H1 (cell line): ENCODE measurements at regions not wholly inside any gene's neighbourhood (a gene's known extent, or its start where the extent isn't known, plus 50 kb on each side); places are given as distances from the start of the nearest gene placed in this dataset.
A peak's percentile ranks its signal among the peaks of the same experiment; 100 is the strongest.

Experiments used
- ASH2L ChIP-seq: fragments of 200-600, 300-600 bp; sonication (generic); IDR thresholded peaks from one replicate; pipeline ENCODE4 v1.7.1; 2017; ENCODE audit warnings: low read length
- CTCF ChIP-seq, 3 experiments: IDR thresholded peaks; 1 replicate in 2 of 3; 2 replicates in 1 of 3; pipeline versions ENCODE4 v1.5.1 to v1.6.1; 2011; ENCODE audit warnings: low read length in 3 of 3, mild to moderate bottlenecking in 3 of 3, inconsistent platforms in 2 of 3, low read depth in 1 of 3, moderate library complexity in 1 of 3; ENCODE audit not compliant: insufficient read depth in 1 of 3; ENCODE audit errors: control extremely low read depth in 1 of 3
- FOSL1 ChIP-seq: IDR thresholded peaks from 2 replicates; pipeline ENCODE4 v1.6.1; 2011; ENCODE audit warnings: mild to moderate bottlenecking, low read depth, low read length, moderate library complexity; ENCODE audit not compliant: insufficient read depth
- NANOG ChIP-seq: IDR thresholded peaks from 2 replicates; pipeline ENCODE4 v1.6.1; 2011; ENCODE audit warnings: low read length, low read depth, mild to moderate bottlenecking, inconsistent platforms; ENCODE audit not compliant: insufficient read depth, poor library complexity, severe bottlenecking
- PHF8 ChIP-seq: fragments of 200-600 bp; sonication (generic); conservative IDR thresholded peaks from 2 replicates; pipeline ENCODE4 v1.7.1; 2012; ENCODE audit warnings: low read depth, mild to moderate bottlenecking, inconsistent platforms, low read length, moderate library complexity
- RAD21 ChIP-seq, 2 experiments: IDR thresholded peaks in 1 of 2; conservative IDR thresholded peaks in 1 of 2; 2 replicates each; pipeline ENCODE4 v1.6.1; 2011; ENCODE audit warnings: low read depth in 2 of 2, low read length in 2 of 2, improper control_type of control experiment in 1 of 2, inconsistent platforms in 1 of 2, mild to moderate bottlenecking in 1 of 2, moderate library complexity in 1 of 2
- TAF1 ChIP-seq: IDR thresholded peaks from 2 replicates; pipeline ENCODE4 v1.6.1; 2011; ENCODE audit warnings: mild to moderate bottlenecking, low read depth, low read length
- TBP ChIP-seq: IDR thresholded peaks from 2 replicates; pipeline ENCODE4 v1.6.1; 2011; ENCODE audit warnings: low read depth, low read length, improper control_type of control experiment

DNA sequence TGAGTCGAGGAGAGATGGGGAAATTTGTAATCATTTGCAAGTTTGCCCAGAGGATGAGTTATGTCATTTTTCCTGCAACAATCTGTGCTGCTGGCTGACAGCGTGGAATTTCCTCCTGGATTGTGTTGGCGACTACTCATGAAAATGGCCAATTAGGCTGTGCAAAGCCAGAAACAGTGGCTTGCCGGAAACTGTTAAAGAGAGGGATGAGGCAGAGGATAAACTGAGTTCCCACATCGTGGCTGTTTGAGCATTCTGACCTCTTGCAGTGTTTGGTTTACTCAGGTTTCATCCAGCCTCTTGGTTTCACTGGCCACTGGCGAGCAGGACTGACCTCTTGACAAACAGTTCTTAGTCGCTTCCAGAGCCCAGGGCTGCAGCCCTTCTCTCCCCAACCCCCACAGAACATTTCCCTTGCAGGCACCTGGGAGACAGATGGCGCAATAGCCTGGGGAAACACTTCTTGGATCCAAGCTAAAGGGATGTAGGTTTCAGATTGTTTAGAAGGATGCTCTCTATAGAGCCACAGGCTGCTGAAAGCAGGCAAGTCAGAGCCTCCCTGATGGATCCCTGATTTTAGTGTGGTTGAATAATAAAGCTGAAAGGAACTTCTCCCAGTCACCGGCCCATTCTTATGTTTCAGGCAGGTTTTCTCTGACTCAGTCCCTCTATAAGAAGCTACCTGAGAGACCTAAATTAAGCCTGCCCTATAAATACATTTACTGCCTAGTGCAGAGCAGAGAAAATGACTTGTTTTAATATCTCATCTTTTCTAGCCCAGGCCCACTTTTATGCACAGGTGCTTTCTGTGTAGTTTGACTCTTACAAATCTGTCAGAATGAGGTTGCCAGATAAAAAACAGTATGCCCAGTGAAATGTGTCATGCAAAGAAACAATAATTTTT is 92.8 kb upstream of the UBE2E1 start (continued):
- TF ChIP-seq FOSL1 (no peak), RAD21 (IDR thresholded peaks at IDR 0.05 in 1 of 2, conservative IDR thresholded peaks at IDR 0.05 in 1 of 2; ENCODE audit: low read depth in 2 of 2, low read length in 2 of 2) (peak; percentile 81 to 89), NANOG (no peak), PHF8 (no peak), TAF1 (0 out of 2 replicates have a peak, but pooled peaks have one; percentile 32), TBP (0 out of 2 replicates have a peak, but pooled peaks have one; percentile 19), CTCF (IDR thresholded peaks at IDR 0.05; ENCODE audit: control extremely low read depth in 1 of 3, insufficient read depth in 1 of 3, low read depth in 1 of 3, low read length in 3 of 3) (peak; percentile 40 to 72 (median 55)), ASH2L (peak; percentile 86)
